HG02852 (cell line): ENCODE measurements at regions not wholly inside any gene's neighbourhood (a gene's known extent, or its start where the extent isn't known, plus 50 kb on each side); places are given as distances from the start of the nearest gene placed in this dataset.
A peak's percentile ranks its signal among the peaks of the same experiment; 100 is the strongest.
"Not testable (repeated sequence)": the region's sequence is repeated elsewhere in the genome, so short reads cannot be mapped to it uniquely, and the experiment has no call there.

Experiments used
- ATAC-seq: cut with Tn5 transposase; IDR thresholded peaks from one replicate; pipeline ENCODE4 v1.9.1; 2021; ENCODE audit warnings: mild to moderate bottlenecking, moderate library complexity; ENCODE audit not compliant: unreplicated experiment

GRCh38 chr9:740221-740620 is 101.3 kb upstream of the DMRT1 start:
- ATAC-seq: no peak

GRCh38 chr9:742104-742503 is 99.4 kb upstream of the DMRT1 start:
- no peak for ATAC-seq

GRCh38 chr9:742914-743589 is 98.4 kb upstream of the DMRT1 start:
- no peak for ATAC-seq

- no peak for ATAC-seq
Observed at GRCh38 chr9:744046-744712, 97.3 kb upstream of the DMRT1 start.

GRCh38 chr9:744790-745484 is 96.6 kb upstream of the DMRT1 start:
- ATAC-seq: no peak

- no peak for ATAC-seq
Observed at GRCh38 chr9:745761-746380, 95.6 kb upstream of the DMRT1 start.

- ATAC-seq: no peak
Observed at GRCh38 chr9:746661-747434, 94.6 kb upstream of the DMRT1 start.

- no peak for ATAC-seq
Observed at GRCh38 chr9:747567-747966, 93.9 kb upstream of the DMRT1 start.

- no peak for ATAC-seq
Observed at GRCh38 chr9:748861-749497, 92.5 kb upstream of the DMRT1 start.

- no peak for ATAC-seq
Observed at GRCh38 chr9:749716-750115, 91.8 kb upstream of the DMRT1 start.

GRCh38 chr9:750249-750967 is 91.1 kb upstream of the DMRT1 start:
- no peak for ATAC-seq

- peak; percentile 85 for ATAC-seq
Observed at GRCh38 chr9:751137-752051, 90.1 kb upstream of the DMRT1 start.

GRCh38 chr9:752201-752600 is 89.3 kb upstream of the DMRT1 start:
- no peak for ATAC-seq

GRCh38 chr9:752681-753200 is 88.8 kb upstream of the DMRT1 start:
- no peak for ATAC-seq

- not testable (repeated sequence) for ATAC-seq
Observed at GRCh38 chr9:753734-754133, 87.8 kb upstream of the DMRT1 start.

GRCh38 chr9:754150-754931 is 87.2 kb upstream of the DMRT1 start:
- no peak for ATAC-seq

GRCh38 chr9:755454-756381 is 85.8 kb upstream of the DMRT1 start:
- peak; percentile 34 for ATAC-seq
